ENCODE measurements at regions not wholly inside any gene's neighbourhood (a gene's known extent, or its start where the extent isn't known, plus 50 kb on each side); places are given as distances from the start of the nearest gene placed in this dataset.

DNA sequence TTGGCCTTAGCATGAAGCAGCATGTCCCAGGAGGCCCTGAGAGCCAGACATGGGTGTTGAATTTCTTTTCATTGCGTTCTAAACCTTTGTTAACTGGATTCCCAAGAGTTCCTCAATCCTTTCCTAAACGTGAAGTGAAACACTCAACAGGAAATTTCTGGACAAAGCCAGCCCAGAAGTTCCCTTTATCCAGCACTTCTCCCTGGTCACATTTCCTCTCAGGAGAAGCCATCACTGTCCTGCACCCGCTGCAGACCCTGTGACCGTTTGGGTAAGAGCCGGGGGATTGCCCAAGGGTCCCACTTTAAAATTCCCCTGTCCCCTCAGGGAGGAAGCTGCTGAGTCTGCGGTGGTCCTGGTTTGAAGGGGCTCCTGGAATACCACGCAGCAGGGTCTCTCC is 88.0 kb upstream of the ZPBP start:
- TF ChIP-seq, protein P1, sequence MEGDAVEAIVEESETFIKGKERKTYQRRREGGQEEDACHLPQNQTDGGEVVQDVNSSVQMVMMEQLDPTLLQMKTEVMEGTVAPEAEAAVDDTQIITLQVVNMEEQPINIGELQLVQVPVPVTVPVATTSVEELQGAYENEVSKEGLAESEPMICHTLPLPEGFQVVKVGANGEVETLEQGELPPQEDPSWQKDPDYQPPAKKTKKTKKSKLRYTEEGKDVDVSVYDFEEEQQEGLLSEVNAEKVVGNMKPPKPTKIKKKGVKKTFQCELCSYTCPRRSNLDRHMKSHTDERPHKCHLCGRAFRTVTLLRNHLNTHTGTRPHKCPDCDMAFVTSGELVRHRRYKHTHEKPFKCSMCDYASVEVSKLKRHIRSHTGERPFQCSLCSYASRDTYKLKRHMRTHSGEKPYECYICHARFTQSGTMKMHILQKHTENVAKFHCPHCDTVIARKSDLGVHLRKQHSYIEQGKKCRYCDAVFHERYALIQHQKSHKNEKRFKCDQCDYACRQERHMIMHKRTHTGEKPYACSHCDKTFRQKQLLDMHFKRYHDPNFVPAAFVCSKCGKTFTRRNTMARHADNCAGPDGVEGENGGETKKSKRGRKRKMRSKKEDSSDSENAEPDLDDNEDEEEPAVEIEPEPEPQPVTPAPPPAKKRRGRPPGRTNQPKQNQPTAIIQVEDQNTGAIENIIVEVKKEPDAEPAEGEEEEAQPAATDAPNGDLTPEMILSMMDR (IDR thresholded peaks at IDR 0.05; ENCODE audit: insufficient read depth, low read depth, low read length), result no peak
- no peak for TF ChIP-seq EZH2 (IDR thresholded peaks at IDR 0.05; ENCODE audit: insufficient read depth, low read length)

Data from astrocyte (in vitro differentiated cells and primary cell).